Mesodermal cell (in vitro differentiated cells): ENCODE measurements at regions not wholly inside any gene's neighbourhood (a gene's known extent, or its start where the extent isn't known, plus 50 kb on each side); places are given as distances from the start of the nearest gene placed in this dataset.
"Not testable (repeated sequence)": the region's sequence is repeated elsewhere in the genome, so short reads cannot be mapped to it uniquely, and the experiment has no call there.

Source experiments
- H3K27ac ChIP-seq: 2 replicates; pipeline ENCODE4 v1.7.0; 2013; ENCODE audit warnings: mild to moderate bottlenecking, low read depth, low read length, moderate library complexity; ENCODE audit not compliant: severe bottlenecking
- H3K36me3 ChIP-seq: 2 replicates; pipeline ENCODE4 v1.7.1; 2013; ENCODE audit warnings: mild to moderate bottlenecking, low read length, moderate library complexity; ENCODE audit not compliant: control insufficient read depth, insufficient read depth
- H3K4me1 ChIP-seq: one replicate; pipeline ENCODE4 v1.7.1; 2013; ENCODE audit warnings: mild to moderate bottlenecking, low read length; ENCODE audit not compliant: insufficient read depth, control insufficient read depth, poor library complexity, severe bottlenecking
- H3K4me3 ChIP-seq: 2 replicates; pipeline ENCODE4 v1.7.0; 2013; ENCODE audit warnings: low read length, control low read depth, mild to moderate bottlenecking; ENCODE audit not compliant: insufficient read depth, poor library complexity, severe bottlenecking; ENCODE audit errors: extremely low read depth
- H3K9me3 ChIP-seq: 2 replicates; pipeline ENCODE4 v1.7.1; 2013; ENCODE audit warnings: mild to moderate bottlenecking, low read length, moderate library complexity; ENCODE audit not compliant: control insufficient read depth
- WGBS, 2 experiments: methylation state at CpG; one replicate each; pipeline ENCODE4 v1.1.5; 2013; ENCODE audit warnings: missing lambda C conversion rate in 2 of 2; ENCODE audit not compliant: insufficient coverage in 2 of 2; 5-methylcytosine and 5-hydroxymethylcytosine counted together

DNA sequence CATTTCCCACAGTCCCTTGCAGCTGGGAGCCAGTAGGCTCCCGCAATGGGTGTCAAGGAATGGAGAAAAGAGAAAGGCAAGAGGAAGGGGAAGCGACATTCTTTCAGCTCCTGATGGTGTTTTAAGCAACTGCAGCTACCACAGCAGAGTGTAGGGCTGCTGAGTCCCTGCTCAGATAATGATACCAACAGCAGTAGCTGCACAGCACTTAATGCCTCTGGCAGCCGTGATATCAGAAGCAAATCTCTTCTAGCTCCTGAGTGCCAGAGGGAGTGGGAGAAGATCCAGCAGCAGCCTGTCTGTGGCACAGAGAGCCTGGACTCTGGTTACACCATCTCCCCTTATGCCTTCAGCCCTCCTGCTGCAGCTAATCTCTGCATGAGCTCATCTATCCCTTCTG is 186.1 kb upstream of the LMCD1 start:
- not testable (repeated sequence) for H3K9me3 ChIP-seq
- 93 to 100% methylated on average over 2 to 3 of the region's 3 CpGs for WGBS, 2 experiments

DNA sequence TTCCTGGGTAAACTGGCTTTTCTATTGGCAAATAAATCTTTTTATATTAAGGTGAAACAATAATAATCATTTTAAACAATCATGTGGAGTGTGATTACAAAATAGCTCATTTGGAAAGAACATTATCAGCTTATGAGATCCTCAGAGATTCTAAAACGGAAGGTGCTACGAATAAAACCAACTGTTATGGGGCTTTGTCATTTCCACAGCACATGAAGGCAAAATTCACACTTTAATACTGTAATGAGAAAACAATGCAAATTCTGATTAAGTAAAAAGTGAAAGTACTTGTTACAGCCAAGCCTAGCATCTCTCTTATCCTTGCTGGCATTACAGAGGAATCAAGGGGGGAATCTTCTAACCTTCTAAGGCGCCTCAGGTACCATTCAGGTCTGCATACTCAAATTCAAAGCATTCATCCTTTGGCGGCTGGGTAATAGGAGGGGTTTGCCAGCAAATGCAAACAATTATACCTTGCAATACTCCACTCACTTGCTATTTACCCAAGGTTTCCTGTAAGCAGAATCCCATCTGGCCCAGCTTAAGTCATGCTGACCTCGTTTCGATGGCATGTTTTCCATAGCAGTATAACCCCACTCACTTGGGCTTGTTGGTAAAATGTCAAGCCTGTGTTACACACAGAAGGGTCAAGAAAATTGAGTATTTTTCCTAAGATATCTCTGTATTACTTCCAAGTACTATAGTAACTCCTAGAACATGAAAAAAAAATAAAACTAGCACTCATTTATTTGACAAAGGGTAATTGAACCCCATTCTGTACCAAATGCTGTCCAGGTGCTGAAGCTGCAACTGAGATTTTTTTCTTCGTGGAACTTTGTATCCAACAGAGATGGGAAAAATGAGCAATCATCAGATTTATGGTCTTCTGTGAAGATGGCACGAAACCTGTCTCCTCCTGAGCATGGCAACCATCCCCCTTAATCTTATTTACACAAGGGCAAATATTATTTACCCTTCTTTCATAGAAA is 183.7 kb upstream of the LMCD1 start:
- WGBS, 2 experiments: 79 to 92% methylated on average over 2 of the region's 8 CpGs
- Histone ChIP-seq H3K9me3 (no peaks in the 10 kb centered on the region), H3K4me3 (no peak overlapping the region), H3K36me3 (no peaks in the 10 kb centered on the region), H3K4me1 (peaks cover 30% of the 10 kb centered on the region), H3K27ac (peak overlapping the region; percentile 17)

More for the DNA sequence above, 186.1 kb upstream of the LMCD1 start:
- H3K4me3 ChIP-seq, H3K36me3 ChIP-seq, H3K27ac ChIP-seq: not testable (repeated sequence)
- H3K4me1 ChIP-seq: peaks cover 24% of the 10 kb centered on the region

DNA sequence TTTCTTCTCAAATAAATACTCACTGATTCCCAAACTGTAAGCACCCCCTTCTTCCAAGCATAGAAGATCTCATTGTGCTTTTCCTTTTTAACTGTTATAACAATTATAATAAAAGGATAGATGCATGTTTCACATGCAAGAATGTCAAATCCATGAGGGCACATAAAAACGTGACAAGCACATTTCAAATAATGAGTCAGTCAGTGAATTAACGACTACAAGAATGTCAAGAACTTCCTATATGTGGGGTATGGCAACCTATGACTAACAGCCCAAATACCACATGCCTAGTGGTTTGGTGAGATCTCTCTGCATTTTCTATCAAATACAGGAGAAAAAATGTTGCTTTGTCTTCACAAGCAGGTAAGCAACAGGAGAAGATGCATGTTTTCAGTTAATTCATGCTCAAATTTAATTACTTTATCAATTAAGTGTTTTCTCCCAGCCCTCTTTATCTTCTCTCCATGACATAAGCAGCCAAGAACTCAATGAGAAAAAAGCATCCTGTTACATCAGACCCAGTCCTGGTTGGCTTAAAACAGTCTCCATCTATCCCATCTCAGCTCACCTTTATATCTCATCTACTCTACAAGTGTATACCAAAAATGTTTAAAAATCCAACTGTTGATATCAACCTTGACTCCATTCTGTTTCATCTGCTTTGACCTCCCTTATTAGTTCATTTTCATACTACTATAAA is 181.5 kb upstream of the LMCD1 start:
- Histone ChIP-seq H3K4me1 (peaks cover 30% of the 10 kb centered on the region), H3K27ac (peak overlapping the region; percentile 66), H3K4me3 (no peak overlapping the region), H3K36me3 (no peaks in the 10 kb centered on the region), H3K9me3 (no peaks in the 10 kb centered on the region)
- no CpG with 5 or more reads among the region's 2 CpGs for WGBS, 2 experiments

DNA sequence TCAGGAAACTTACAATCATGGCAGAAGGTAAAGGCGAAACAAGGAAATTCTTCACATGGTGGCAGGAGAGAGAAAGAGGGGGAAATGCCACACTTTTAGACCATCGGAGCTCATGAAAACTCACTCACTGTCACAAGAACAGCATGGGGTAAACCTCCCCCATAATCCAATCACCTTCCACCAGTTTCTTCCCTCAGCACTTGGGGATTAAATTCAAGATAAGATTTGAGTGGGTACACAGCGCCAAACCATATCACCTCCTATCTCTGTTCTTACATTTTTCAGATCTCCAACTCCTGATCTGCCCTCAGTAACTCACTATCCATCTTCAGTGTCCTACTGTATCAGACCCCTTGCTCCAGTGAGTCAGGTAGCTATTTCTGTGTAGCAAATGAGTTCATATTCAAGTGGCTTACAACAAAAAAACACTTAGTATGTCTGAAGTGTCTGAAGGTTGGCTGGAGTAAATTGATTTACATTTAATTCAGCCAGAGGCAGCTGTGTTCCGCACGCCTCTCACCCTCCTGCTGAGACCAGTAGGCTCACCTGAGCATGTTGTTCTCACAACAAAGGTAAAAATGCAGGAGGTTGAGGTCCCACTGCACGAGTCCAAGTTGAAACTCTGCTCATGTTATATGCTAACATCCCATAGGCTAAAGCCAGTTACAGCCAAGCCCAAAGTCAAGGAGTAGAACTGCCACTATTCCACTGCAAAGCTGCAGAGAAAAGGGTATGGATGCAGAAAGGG is 180.7 kb upstream of the LMCD1 start:
- H3K4me1 ChIP-seq: peaks cover 30% of the 10 kb centered on the region
- WGBS, 2 experiments: 61 to 70% methylated on average over 3 to 5 of the region's 6 CpGs

DNA sequence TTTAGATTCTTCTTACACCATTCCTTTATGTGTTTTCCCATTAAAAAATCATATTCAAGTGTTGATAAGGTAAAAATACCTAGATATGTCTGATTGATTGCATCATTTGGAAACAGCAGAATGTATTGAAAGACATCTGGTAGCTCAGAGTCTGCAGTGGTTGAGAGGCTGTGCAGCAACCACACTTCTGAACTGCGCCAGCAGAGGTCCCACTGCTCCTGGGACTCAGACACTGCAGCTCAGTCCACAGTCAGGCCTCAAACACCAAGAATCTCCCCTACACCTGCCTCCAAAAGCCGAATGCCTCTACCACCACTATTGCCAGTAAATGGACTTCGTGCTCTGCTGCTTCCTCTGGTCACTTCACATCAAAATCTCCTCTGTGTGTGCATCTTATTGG is 176.9 kb upstream of the LMCD1 start:
- Histone ChIP-seq H3K4me3 (no peak overlapping the region), H3K4me1 (peaks cover 15% of the 10 kb centered on the region), H3K27ac (no peak overlapping the region), H3K9me3 (no peaks in the 10 kb centered on the region), H3K36me3 (no peaks in the 10 kb centered on the region)
- WGBS, 2 experiments: 88 to 90% methylated on average over 1 of the region's 3 CpGs

More for the DNA sequence above, 180.7 kb upstream of the LMCD1 start:
- no peak overlapping the region for H3K4me3 ChIP-seq
- H3K27ac ChIP-seq: peak overlapping the region; percentile 66
- H3K9me3 ChIP-seq: no peaks in the 10 kb centered on the region
- no peaks in the 10 kb centered on the region for H3K36me3 ChIP-seq

DNA sequence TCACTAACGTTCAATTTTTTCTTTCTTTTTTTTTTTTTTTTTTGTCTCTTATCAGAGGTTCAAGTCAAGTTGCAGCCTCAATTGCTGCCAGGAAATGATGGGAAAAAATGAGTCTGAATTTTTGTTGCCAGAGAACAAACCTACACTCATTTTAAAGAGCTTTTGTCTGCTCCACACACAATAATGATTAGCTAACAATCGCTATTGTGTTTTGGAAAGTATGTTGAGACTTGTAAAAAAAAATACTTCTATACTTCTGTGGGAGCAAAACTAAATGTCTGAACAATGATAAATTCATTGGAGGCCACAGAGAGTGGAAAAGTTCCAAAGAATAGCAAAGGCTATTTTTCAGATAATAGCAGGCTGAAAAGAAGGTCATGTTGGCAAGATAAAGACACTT is 176.3 kb upstream of the LMCD1 start:
- WGBS, 2 experiments: no CpG with 5 or more reads among the region's 2 CpGs
- Histone ChIP-seq H3K4me3 (no peak overlapping the region), H3K4me1 (peaks cover 14% of the 10 kb centered on the region), H3K9me3 (no peaks in the 10 kb centered on the region), H3K27ac (no peak overlapping the region), H3K36me3 (no peaks in the 10 kb centered on the region)

DNA sequence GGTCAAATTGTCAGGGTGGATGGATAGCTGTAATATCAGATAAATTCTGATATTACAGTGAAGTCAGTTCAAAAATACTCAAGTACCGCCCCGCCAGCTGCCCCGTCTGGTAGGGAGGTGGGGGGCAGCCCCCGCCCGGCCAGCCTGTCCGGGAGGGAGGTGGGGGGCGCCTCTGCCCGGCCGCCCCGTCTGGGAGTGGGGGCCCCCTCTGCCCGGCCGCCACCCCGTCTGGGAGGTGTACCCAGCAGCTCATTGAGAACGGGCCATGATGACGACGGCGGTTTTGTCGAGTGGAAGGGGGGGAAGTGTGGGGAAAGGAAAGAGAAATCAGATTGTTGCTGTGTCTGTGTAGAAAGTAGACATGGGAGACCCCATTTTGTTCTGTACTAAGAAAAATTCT is 175.8 kb upstream of the LMCD1 start:
- not testable (repeated sequence) for H3K27ac ChIP-seq, H3K4me3 ChIP-seq, H3K36me3 ChIP-seq, H3K9me3 ChIP-seq
- peaks cover 11% of the 10 kb centered on the region for H3K4me1 ChIP-seq
- 95 to 96% methylated on average over 6 to 12 of the region's 18 CpGs for WGBS, 2 experiments

DNA sequence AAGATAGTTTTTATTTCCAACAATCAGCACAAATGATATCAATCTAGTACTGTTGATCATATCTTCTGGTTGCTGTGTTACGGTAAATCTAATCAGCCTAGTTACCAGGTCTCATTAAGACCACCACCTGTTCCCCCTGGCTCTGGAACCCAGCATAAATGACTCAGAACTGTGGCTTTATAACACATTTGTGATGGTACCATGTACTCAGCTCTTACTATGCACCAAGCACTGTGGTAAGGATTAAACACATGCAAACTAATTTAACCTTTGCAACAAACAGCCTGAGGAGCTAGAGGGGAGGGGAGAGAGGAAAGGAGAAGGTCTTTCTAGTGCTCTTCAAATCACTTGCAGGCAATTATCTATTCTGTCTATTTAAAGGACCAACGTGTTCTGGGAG is 173.9 kb upstream of the LMCD1 start:
- Histone ChIP-seq H3K4me1 (peaks cover 7% of the 10 kb centered on the region), H3K9me3 (no peaks in the 10 kb centered on the region), H3K4me3 (no peak overlapping the region), H3K27ac (no peak overlapping the region), H3K36me3 (no peaks in the 10 kb centered on the region)
- WGBS, 2 experiments: 100% methylated on average over 1 of the region's 2 CpGs; no CpG with 5 or more reads in 1 of the 2 experiments

DNA sequence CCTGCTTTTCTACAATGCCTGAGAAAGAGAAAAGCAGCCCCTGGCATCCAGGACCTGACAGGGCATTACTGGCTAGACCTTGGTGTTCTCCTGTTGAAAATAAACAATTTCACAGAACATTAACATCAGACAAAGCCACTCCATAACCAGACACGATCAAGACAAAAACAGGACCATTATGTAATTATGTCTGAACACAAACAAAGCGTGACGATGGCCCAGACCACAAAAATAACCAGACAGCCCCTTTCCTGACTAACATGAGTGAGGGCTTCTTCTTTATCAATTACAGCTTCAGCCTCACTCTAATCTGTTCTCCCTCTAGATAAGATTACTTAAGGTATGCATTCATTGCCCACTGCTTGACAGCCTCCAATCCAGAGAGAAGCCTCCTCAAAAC is 172.7 kb upstream of the LMCD1 start:
- no peaks in the 10 kb centered on the region for H3K36me3 ChIP-seq
- no peak overlapping the region for H3K4me3 ChIP-seq
- WGBS, 2 experiments: 65 to 86% methylated on average over 2 to 3 of the region's 3 CpGs
- H3K27ac ChIP-seq: no peak overlapping the region
- no peaks in the 10 kb centered on the region for H3K9me3 ChIP-seq
- H3K4me1 ChIP-seq: peaks cover 7% of the 10 kb centered on the region

DNA sequence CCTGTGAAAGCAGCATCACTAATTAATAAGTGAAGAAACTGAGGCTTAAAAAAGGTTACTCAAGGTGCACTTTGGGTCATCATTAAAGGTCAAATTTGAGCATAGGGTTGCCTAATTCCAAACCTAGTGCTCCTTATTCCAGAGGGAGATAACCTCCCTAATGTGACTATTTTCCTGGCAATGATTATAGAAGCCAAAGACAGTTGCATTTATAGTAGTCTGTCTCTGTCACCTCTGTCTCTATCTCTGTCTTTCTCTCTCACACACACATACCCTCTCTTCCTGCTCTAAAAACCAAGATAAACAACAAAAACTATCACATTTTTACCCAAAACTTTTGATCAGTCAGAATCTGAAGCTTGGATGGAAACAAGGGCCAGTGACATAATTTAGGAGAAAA is 172.0 kb upstream of the LMCD1 start:
- Histone ChIP-seq H3K9me3 (no peaks in the 10 kb centered on the region), H3K4me1 (peaks cover 7% of the 10 kb centered on the region), H3K27ac (no peak overlapping the region), H3K36me3 (no peaks in the 10 kb centered on the region), H3K4me3 (no peak overlapping the region)
